ENCODE measurements at regions not wholly inside any gene's neighbourhood (a gene's known extent, or its start where the extent isn't known, plus 50 kb on each side); places are given as distances from the start of the nearest gene placed in this dataset.

DNA sequence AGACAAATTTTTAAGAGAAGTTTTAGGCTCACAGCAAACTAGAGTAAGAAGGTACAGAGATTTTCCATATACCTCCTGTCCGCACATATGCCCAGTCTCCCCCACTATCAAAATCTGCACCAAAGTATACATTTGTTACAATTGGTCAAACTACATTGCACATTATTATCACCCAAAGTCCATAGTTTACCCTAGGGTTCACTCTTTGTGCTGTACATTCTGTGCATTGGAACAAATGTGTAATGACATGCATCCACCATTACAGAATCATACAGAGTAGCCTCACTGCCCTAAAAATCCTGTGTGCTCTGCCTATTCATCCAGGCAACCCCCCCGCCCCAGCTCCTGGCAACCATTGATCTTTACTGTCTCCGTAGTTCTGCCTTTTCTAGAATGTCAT lies 61.7 kb upstream of the SPRED2 start:
- TF ChIP-seq, protein P1, sequence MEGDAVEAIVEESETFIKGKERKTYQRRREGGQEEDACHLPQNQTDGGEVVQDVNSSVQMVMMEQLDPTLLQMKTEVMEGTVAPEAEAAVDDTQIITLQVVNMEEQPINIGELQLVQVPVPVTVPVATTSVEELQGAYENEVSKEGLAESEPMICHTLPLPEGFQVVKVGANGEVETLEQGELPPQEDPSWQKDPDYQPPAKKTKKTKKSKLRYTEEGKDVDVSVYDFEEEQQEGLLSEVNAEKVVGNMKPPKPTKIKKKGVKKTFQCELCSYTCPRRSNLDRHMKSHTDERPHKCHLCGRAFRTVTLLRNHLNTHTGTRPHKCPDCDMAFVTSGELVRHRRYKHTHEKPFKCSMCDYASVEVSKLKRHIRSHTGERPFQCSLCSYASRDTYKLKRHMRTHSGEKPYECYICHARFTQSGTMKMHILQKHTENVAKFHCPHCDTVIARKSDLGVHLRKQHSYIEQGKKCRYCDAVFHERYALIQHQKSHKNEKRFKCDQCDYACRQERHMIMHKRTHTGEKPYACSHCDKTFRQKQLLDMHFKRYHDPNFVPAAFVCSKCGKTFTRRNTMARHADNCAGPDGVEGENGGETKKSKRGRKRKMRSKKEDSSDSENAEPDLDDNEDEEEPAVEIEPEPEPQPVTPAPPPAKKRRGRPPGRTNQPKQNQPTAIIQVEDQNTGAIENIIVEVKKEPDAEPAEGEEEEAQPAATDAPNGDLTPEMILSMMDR (IDR thresholded peaks at IDR 0.05; ENCODE audit: insufficient read depth, low read length, poor library complexity, severe bottlenecking) = no peak
- no peak for TF ChIP-seq EZH2phosphoT487 (conservative IDR thresholded peaks at IDR 0.05; ENCODE audit: low read length)
